Neural progenitor cell (in vitro differentiated cells): ENCODE measurements at regions not wholly inside any gene's neighbourhood (a gene's known extent, or its start where the extent isn't known, plus 50 kb on each side); places are given as distances from the start of the nearest gene placed in this dataset.

Experiments used
- DNase-seq: peaks from one replicate; pipeline ENCODE4 v3.0.0-alpha.2; 2016; ENCODE audit warnings: low spot score
- H2AFZ ChIP-seq: fragments of 200-600 bp; sonication (generic); replicated peaks from 2 replicates; pipeline ENCODE4 v1.6.1; 2016; ENCODE audit warnings: antibody characterized with exemption
- H3F3A ChIP-seq: fragments of 200-600 bp; sonication (generic); 2 replicates; pipeline ENCODE4 v1.6.1; 2016; ENCODE audit warnings: antibody characterized with exemption, low read depth
- H3K27ac ChIP-seq: fragments of 200-600 bp; sonication (generic); 2 replicates; pipeline ENCODE4 v1.5.1; 2016; ENCODE audit warnings: mild to moderate bottlenecking
- H3K27me3 ChIP-seq: fragments of 200-600 bp; sonication (generic); 2 replicates; pipeline ENCODE4 v1.6.1; 2016; ENCODE audit warnings: mild to moderate bottlenecking, moderate library complexity
- H3K36me3 ChIP-seq: fragments of 200-600 bp; sonication (generic); 2 replicates; pipeline ENCODE4 v1.5.1; 2016
- H3K4me1 ChIP-seq: fragments of 200-600 bp; sonication (generic); 2 replicates; pipeline ENCODE4 v1.6.1; 2016; ENCODE audit warnings: mixed run types
- H3K4me2 ChIP-seq: fragments of 200-600 bp; sonication (generic); 2 replicates; pipeline ENCODE4 v1.6.1; 2016
- H3K4me3 ChIP-seq: fragments of 200-600 bp; sonication (generic); 2 replicates; pipeline ENCODE4 v1.5.1; 2016
- H3K79me2 ChIP-seq: fragments of 200-600 bp; sonication (generic); 2 replicates; pipeline ENCODE4 v1.6.1; 2016; ENCODE audit warnings: low read depth
- H3K9ac ChIP-seq: fragments of 200-600 bp; sonication (generic); 2 replicates; pipeline ENCODE4 v1.6.1; 2016
- H3K9me3 ChIP-seq: fragments of 200-600 bp; sonication (generic); 2 replicates; pipeline ENCODE4 v1.5.1; 2016; ENCODE audit warnings: low read depth
- H4K20me1 ChIP-seq: fragments of 200-600 bp; sonication (generic); 2 replicates; pipeline ENCODE4 v1.6.1; 2016; ENCODE audit warnings: low read depth
- H3K27ac Mint-ChIP-seq: 3 replicates; pipeline ENCODE4 v1.8.0; 2021; ENCODE audit warnings: mixed read lengths
- H3K27me3 Mint-ChIP-seq: 2 replicates; pipeline ENCODE4 v1.8.0; 2022; ENCODE audit warnings: low read depth, mild to moderate bottlenecking, inconsistent platforms, moderate library complexity, mixed read lengths; ENCODE audit not compliant: insufficient read depth
- H3K36me3 Mint-ChIP-seq: 3 replicates; pipeline ENCODE4 v1.8.0; 2021; ENCODE audit warnings: mixed read lengths
- H3K4me1 Mint-ChIP-seq: 3 replicates; pipeline ENCODE4 v1.8.0; 2021; ENCODE audit warnings: mixed read lengths
- H3K4me3 Mint-ChIP-seq: 3 replicates; pipeline ENCODE4 v1.8.0; 2021; ENCODE audit warnings: mild to moderate bottlenecking, moderate library complexity, mixed read lengths
- H3K9me3 Mint-ChIP-seq: 3 replicates; pipeline ENCODE4 v1.8.0; 2020; ENCODE audit warnings: mixed read lengths
- EZH2 ChIP-seq: fragments of 200-600 bp; sonication (generic); IDR thresholded peaks from 2 replicates; pipeline ENCODE4 v1.6.1; 2017; ENCODE audit warnings: antibody characterized with exemption, mild to moderate bottlenecking, moderate library complexity
- EZH2phosphoT487 ChIP-seq: fragments of 200-600 bp; sonication (generic); IDR thresholded peaks from 2 replicates; pipeline ENCODE4 v1.6.1; 2017; ENCODE audit warnings: antibody characterized with exemption
- TF ChIP-seq, protein P1 (sequence below): fragments of 200-600 bp; sonication (generic); IDR thresholded peaks from 2 replicates; pipeline ENCODE4 v1.5.1; 2017; ENCODE audit warnings: antibody characterized with exemption, mild to moderate bottlenecking

DNA sequence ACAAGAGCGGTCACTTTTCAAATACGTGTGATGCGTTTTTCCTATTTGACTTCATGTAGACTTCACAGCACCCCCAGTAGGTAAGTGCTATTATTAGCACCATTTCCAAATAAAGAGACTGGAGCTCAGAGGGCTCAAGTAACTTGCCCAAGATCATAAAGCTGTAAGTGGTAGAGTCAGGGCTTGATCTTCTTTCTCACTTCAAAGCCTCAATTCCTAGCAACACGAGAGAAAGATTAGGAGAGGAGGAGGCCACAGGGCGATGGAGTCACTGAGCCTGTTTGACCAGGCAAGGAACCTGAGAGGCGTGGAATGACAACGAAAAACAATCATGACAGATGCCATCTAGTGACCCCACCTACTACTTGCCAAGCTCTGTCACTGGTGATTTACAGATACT is 181.0 kb downstream of the FOXD2 start:
- TF ChIP-seq, protein P1, sequence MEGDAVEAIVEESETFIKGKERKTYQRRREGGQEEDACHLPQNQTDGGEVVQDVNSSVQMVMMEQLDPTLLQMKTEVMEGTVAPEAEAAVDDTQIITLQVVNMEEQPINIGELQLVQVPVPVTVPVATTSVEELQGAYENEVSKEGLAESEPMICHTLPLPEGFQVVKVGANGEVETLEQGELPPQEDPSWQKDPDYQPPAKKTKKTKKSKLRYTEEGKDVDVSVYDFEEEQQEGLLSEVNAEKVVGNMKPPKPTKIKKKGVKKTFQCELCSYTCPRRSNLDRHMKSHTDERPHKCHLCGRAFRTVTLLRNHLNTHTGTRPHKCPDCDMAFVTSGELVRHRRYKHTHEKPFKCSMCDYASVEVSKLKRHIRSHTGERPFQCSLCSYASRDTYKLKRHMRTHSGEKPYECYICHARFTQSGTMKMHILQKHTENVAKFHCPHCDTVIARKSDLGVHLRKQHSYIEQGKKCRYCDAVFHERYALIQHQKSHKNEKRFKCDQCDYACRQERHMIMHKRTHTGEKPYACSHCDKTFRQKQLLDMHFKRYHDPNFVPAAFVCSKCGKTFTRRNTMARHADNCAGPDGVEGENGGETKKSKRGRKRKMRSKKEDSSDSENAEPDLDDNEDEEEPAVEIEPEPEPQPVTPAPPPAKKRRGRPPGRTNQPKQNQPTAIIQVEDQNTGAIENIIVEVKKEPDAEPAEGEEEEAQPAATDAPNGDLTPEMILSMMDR = no peak
- TF ChIP-seq EZH2 (no peak), EZH2phosphoT487 (no peak)
- no peak overlapping the region for H3K4me3 ChIP-seq
- no peak overlapping the region for H2AFZ ChIP-seq
- H4K20me1 ChIP-seq = no peaks in the 10 kb centered on the region
- H3K36me3 ChIP-seq = no peaks in the 10 kb centered on the region
- no peaks in the 10 kb centered on the region for H3K36me3 Mint-ChIP-seq
- peaks cover 12% of the 10 kb centered on the region for H3K27me3 Mint-ChIP-seq
- no peak overlapping the region for H3K4me2 ChIP-seq
- no peaks in the 10 kb centered on the region for H3K4me1 Mint-ChIP-seq
- H3K9me3 ChIP-seq = no peaks in the 10 kb centered on the region
- no peak overlapping the region for H3K9ac ChIP-seq
- no peaks in the 10 kb centered on the region for H3F3A ChIP-seq
- H3K27ac Mint-ChIP-seq = no peak overlapping the region
- no peak overlapping the region for H3K4me3 Mint-ChIP-seq
- H3K9me3 Mint-ChIP-seq = peaks cover 6% of the 10 kb centered on the region
- no peak overlapping the region for H3K27ac ChIP-seq
- no peaks in the 10 kb centered on the region for H3K79me2 ChIP-seq
- H3K27me3 ChIP-seq = no peaks in the 10 kb centered on the region
- no peaks in the 10 kb centered on the region for H3K4me1 ChIP-seq
- DNase-seq = no peak

DNA sequence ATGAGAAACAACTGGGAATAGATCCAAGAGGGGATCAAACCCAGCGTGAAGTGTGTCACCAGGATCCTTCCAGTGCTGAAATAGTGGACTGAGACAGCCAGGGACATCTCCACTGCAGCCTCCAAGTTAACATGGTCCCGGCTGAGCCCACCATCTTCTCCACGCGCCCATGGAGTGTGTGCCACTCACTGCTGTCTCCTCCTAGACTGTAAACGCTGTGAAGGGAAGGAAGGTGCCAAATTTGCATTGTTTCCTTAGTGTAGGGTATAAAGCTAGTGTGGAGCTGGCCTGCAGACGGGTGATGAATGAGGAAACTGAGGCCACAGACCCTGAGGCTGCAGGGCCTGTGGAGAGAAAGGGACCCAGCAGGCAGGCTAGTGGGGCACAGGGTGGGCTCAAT is 183.6 kb downstream of the FOXD2 start:
- Histone ChIP-seq H3K27me3 (peaks cover 7% of the 10 kb centered on the region), H3K36me3 (no peaks in the 10 kb centered on the region), H3K9ac (no peak overlapping the region), H3K4me3 (no peak overlapping the region), H3K9me3 (no peaks in the 10 kb centered on the region), H3K27ac (no peak overlapping the region), H2AFZ (no peak overlapping the region), H3K4me1 (no peaks in the 10 kb centered on the region), H4K20me1 (no peaks in the 10 kb centered on the region), H3K79me2 (no peaks in the 10 kb centered on the region), H3K4me2 (no peak overlapping the region), H3F3A (no peaks in the 10 kb centered on the region)
- DNase-seq = no peak
- Mint-ChIP-seq H3K27me3 (peaks cover 14% of the 10 kb centered on the region), H3K4me1 (no peaks in the 10 kb centered on the region), H3K9me3 (peaks cover 3% of the 10 kb centered on the region), H3K36me3 (no peaks in the 10 kb centered on the region), H3K4me3 (no peak overlapping the region), H3K27ac (no peak overlapping the region)
- TF ChIP-seq, protein P1 = no peak
- no peak for TF ChIP-seq EZH2phosphoT487
- no peak for TF ChIP-seq EZH2

DNA sequence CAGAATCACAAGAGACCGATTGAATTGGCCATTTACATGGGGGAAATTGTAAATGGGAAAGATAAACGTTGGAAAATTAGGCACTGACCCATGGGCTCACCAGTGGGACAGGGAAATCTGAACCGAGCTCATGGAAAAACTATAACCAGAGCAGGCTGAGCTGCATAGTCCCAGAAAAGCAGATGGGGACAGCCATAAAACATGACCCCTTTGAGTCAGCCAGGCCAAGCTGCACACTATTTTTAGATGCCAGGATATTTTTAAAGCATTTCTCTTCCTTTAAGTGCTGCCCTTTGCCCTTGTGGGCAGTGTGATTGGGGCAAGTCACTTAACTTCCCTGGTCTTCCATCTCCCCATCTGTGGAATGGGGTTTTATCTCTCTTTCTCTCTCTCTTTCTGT is 184.1 kb downstream of the FOXD2 start:
- H3K27me3 ChIP-seq = peaks cover 7% of the 10 kb centered on the region
- no peaks in the 10 kb centered on the region for H3K9me3 ChIP-seq
- H3K4me1 ChIP-seq = no peaks in the 10 kb centered on the region
- no peak overlapping the region for H3K27ac Mint-ChIP-seq
- no peak for DNase-seq
- H3K27me3 Mint-ChIP-seq = peaks cover 15% of the 10 kb centered on the region
- H3K9me3 Mint-ChIP-seq = peaks cover 3% of the 10 kb centered on the region
- H4K20me1 ChIP-seq = no peaks in the 10 kb centered on the region
- TF ChIP-seq EZH2 = no peak
- TF ChIP-seq EZH2phosphoT487 = no peak
- TF ChIP-seq, protein P1 = no peak
- no peak overlapping the region for H3K4me2 ChIP-seq
- H3K27ac ChIP-seq = no peak overlapping the region
- no peak overlapping the region for H3K4me3 Mint-ChIP-seq
- no peaks in the 10 kb centered on the region for H3F3A ChIP-seq
- no peak overlapping the region for H2AFZ ChIP-seq
- H3K36me3 ChIP-seq = no peaks in the 10 kb centered on the region
- peaks cover under 1% of the 10 kb centered on the region for H3K4me1 Mint-ChIP-seq
- no peaks in the 10 kb centered on the region for H3K79me2 ChIP-seq
- H3K36me3 Mint-ChIP-seq = no peaks in the 10 kb centered on the region
- H3K9ac ChIP-seq = no peak overlapping the region
- H3K4me3 ChIP-seq = no peak overlapping the region
